GM19023 (cell line): ENCODE measurements at regions not wholly inside any gene's neighbourhood (a gene's known extent, or its start where the extent isn't known, plus 50 kb on each side); places are given as distances from the start of the nearest gene placed in this dataset.
"Not testable (repeated sequence)": the region's sequence is repeated elsewhere in the genome, so short reads cannot be mapped to it uniquely, and the experiment has no call there.

Source experiments
- ATAC-seq: cut with Tn5 transposase; IDR thresholded peaks from one replicate; pipeline ENCODE4 v1.9.1; 2021; ENCODE audit warnings: mild to moderate bottlenecking, moderate library complexity; ENCODE audit not compliant: unreplicated experiment

GRCh38 chr6:113696960-113697359, 160.2 kb upstream of the MARCKS start:
- no peak for ATAC-seq

DNA sequence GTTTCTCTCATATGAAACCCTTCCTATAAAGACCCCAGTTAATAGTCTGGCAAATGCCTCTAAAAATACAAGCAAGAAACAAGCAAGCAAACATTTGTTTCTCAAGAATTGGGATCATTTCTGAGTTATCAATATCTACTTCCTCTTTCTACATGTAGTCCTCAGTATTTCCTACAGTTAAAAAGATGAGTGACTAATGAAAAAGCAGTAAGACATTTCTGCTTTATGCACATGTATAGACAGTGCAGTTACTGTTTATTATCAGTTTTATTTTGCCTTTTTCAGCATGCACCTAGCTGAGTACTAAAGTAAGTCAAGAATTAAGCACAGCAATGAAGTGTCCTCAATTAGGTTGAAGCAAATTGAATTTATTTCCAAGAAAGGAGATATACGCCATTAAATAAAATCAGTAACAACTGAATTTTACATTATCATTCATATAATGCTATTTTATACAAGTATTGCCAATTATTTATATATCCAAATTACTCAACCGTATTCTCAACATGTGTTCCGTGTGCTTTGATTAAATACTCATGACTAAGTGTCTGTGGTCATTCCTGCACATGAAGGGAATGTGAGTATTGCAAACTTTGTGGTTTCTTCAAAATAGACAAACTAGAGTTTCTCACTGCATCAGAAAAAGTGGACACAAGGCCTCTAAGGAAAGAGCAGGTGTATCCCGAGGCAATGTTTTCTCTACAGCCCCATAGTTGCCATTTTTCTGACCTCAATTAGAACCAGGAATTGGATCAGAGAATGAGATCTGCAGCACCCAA, 159.3 kb upstream of the MARCKS start:
- no peak for ATAC-seq

DNA sequence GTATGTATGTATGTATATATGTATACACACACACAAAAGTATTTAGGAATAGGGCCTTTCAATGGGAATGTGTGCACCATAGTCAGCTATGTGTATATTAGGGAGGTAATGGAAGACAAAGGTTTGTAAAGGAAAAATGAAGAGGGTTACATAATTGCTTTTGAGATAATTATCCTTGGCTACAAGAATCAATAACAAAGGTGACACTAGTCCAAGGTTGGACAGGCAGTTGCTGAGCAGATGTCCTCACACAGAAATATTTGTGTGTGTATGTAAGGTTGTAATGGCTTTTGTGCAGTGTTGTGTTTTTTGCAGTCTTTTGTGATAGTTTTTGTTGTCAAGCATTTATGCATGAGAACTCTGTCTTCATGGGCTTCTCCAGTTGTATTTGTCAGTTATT, 157.9 kb upstream of the MARCKS start:
- no peak for ATAC-seq

DNA sequence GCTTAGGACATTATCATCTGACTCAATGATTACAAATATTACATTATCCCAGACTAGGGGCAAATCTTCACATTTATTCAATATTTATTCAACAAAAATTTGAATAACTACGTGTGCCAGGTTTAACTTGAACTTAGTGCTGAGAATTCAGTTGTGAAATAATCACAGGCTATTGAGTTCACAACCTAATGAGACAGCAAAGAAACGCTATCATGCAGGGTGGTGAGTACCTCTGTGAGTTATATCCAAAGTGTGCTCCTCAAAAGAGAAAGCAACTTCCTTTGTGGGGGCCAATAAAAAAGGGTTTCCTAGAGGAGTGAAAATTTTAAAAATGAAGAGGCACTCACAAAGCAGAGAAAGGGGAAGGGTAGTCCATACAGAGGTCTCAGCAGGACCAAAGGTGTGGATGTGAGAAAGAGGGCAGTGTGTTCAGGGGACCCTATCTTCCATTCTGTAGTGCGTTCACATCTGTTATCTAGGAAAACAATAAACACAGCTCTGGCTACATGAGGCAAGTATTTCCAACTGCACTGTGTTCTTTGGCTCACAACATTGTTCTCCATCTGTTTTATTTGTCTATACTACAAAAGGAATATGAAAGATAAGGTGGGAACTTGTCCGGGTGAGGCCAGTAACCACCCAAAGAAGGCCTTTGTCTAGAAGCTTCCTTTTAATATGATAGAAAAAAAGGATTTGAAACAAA, 155.4 kb upstream of the MARCKS start:
- no peak for ATAC-seq

DNA sequence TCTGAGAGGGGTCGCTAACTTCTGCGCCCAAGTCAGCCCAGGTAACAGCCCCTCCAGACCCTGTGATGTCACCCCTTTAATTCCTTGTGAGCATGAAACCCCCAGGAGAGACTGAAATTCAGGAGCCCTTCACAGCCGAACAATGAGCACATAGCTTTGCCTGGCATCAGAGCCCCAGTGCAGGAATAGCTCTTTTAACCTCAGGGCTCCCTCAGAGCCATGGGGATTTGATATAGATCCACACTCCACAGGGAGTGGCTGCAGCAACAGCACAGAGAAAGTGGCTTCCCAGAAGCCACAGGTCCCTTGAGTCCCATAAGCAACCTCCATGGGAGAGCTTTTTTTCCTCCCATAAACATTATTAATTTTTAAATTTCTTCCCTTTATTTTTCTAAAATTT, 150.0 kb upstream of the MARCKS start:
- no peak for ATAC-seq

- no peak for ATAC-seq
These were observed 147.1 kb upstream of the MARCKS start for GRCh38 chr6:113709936-113710509.

GRCh38 chr6:113713665-113714064, 143.5 kb upstream of the MARCKS start:
- no peak for ATAC-seq

DNA sequence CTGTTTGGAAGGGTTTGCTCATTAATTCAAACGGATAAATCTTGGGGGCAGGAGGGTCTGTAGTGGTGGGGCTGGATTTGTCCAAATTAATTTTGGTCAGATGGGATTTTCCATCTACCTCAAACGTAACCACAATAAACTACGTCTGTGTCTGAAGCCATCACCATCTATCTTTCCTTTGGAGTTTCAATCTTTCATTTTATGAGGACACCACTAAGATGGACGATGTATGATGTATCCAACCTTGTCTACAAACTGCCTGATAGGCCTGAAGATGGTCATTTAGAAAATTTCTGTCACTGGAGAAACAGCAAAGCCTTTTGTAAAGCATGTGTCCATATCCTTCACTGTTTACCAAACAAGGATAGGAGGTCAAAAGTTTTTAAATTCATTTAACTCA, 138.6 kb upstream of the MARCKS start:
- ATAC-seq = no peak

GRCh38 chr6:113719064-113719463, 138.1 kb upstream of the MARCKS start:
- ATAC-seq = no peak

- ATAC-seq = no peak
These were observed 137.6 kb upstream of the MARCKS start for GRCh38 chr6:113719545-113719944.

DNA sequence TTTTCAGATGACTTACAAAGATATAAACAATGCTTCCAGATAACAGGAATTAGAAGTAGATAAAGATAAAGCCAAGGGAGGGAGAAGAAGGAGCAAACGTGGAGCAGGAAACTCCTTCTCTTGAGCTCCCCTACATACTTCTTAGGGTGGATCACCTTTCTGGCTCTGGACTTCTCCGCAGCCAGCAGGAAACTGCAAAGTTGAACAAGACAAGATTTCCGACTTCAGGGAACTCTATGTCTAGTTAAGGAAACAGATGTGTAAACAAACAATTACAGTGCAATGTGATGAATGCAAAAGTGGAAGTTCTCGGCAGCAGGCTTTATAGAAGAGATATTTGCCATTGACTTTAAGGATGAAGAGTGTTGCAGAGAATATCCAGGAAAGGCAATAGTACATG, 134.0 kb upstream of the MARCKS start:
- no peak for ATAC-seq

DNA sequence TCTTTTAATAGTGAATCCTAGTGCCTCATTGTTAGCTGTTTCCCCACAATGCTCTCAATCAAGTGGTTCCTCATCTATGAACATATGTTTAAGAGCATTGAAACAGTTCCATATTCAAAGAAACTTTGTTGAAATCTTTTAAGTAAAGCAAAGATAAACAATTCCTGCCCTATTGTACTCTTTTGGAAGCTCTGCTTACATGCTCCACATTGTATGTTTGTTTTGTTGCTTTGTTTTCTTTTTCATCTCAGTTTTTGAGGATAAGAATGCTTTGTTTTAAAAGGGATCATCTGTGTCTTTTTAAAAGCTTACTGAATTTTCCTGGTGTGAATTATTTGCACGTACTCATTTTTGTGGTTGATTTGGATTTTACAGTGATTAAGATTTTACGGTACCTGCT, 132.2 kb upstream of the MARCKS start:
- ATAC-seq = not testable (repeated sequence)

DNA sequence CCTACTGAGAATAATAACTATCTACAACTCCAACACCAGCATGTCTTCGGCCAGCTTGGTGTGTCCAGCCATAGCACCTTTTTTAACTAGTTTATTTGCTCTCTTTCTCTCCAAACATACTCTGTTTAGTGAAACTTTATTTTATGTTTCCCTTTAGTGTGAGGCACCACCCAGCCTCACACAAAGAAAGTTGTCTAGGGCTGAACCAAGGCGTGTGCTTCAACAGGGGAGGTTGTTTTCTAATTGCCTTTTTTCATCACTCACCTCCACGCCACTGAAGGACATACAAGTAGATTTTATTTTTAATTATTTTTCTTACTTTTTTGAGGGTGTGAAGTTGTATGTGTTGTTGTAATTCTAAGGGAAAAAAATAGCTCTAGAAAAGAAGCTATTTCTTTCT, 125.6 kb upstream of the MARCKS start:
- ATAC-seq = no peak

GRCh38 chr6:113732384-113732966, 124.7 kb upstream of the MARCKS start:
- no peak for ATAC-seq

- ATAC-seq = no peak
These were observed 123.8 kb upstream of the MARCKS start for GRCh38 chr6:113733381-113733780.

- no peak for ATAC-seq
These were observed 122.2 kb upstream of the MARCKS start for GRCh38 chr6:113734982-113735381.

GRCh38 chr6:113735491-113735890, 121.7 kb upstream of the MARCKS start:
- ATAC-seq = no peak

- ATAC-seq = no peak
These were observed 120.2 kb upstream of the MARCKS start for GRCh38 chr6:113736978-113737377.

DNA sequence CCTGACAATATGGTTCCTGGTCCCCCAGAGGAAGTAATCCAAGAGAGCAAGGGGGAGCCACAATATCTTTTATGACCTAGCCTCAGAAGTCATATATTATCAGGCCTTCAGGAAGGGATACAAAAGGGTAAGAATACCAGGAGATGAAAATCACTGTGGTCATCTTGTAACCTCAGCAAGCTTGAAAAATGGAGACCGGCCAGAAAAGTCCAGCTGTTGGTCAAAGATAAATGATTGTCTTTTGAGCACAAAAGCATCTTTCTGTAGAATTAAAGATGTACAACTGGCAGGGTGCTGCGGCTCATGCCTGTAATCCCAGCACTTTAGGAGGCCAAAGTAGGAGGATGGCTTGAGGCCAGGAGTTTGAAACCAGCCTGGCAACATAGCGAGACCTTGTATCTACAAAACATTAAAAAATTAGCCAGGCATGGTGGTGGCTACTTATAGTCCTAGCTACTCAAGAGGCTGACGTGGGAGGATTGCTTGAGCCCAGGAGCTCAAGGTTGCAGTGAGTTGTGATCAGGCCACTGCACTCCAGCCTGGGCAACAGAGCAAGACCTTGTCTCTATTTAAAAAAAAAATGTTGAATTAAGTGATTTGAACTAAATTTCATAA, 118.0 kb upstream of the MARCKS start:
- ATAC-seq = no peak

DNA sequence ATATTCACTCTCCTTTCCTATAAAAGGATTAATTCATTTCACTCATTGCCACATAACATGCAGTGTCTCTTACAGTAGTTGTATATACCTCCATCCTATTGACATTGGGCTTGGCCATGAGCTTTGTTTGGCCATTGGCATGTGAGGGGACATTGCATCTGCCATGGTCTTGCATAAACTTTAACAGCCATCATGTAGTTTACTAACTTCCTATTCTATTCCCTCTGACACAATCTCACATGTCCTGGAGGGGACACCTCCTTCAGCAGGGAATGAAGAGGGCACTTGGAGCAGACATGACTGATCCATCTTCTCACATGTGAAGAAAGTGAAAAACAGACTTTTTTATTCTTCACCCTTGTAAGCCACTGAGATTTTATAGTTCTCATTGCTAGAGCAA, 115.5 kb upstream of the MARCKS start:
- no peak for ATAC-seq

DNA sequence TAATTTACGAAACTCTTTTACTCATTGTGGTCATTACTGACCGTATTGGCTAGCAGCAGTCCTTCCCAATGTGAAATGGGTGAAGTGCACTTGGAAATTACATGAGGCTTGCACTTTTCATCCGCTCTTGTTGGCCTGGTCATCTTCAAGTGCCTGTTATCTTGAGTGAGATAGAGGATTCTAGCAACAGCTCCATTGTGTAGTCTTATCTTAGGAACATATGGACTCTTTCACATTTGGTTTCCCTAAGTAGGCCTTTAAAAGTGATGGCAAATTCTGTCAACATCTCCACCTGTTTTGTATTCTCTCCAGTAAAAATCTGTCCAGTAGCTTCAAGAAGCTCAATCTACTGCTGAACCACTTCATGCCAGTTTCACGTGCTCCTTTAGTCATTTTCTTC, 114.8 kb upstream of the MARCKS start:
- ATAC-seq = no peak
